ENCODE measurements at regions not wholly inside any gene's neighbourhood (a gene's known extent, or its start where the extent isn't known, plus 50 kb on each side); places are given as distances from the start of the nearest gene placed in this dataset.

- TF ChIP-seq CTCF (IDR thresholded peaks at IDR 0.05), result no peak
- TF ChIP-seq EP300 (IDR thresholded peaks at IDR 0.05), result no peak
Observed at GRCh38 chr7:136293272-136293671, 316.1 kb upstream of the MTPN start.

All from sigmoid colon (tissue), 4 donors.